WERI-Rb-1 (cell line): ENCODE measurements at regions not wholly inside any gene's neighbourhood (a gene's known extent, or its start where the extent isn't known, plus 50 kb on each side); places are given as distances from the start of the nearest gene placed in this dataset.

ENCODE experiments used
- DNase-seq: peaks from one replicate; pipeline ENCODE4 v3.0.0-alpha.2; 2020
- H3K27ac ChIP-seq: fragments of 250-450 bp; sonication (Bioruptor Pico); 2 replicates; pipeline ENCODE4 v1.5.1; 2020; ENCODE audit warnings: mild to moderate bottlenecking, moderate library complexity
- H3K27me3 ChIP-seq: fragments of 250-450 bp; sonication (Bioruptor Pico); 2 replicates; pipeline ENCODE4 v1.5.1; 2021; ENCODE audit warnings: mild to moderate bottlenecking, low read depth, moderate library complexity; ENCODE audit not compliant: insufficient read depth, severe bottlenecking
- H3K36me3 ChIP-seq: fragments of 250-450 bp; sonication (Bioruptor Pico); 2 replicates; pipeline ENCODE4 v1.5.1; 2020; ENCODE audit warnings: mild to moderate bottlenecking, moderate library complexity
- H3K4me3 ChIP-seq: 2 replicates; pipeline ENCODE4 v1.5.1; 2011; ENCODE audit warnings: low read depth, mild to moderate bottlenecking, control low read depth, low read length
- H3K9me3 ChIP-seq: fragments of 250-450 bp; sonication (Bioruptor Pico); 2 replicates; pipeline ENCODE4 v1.5.1; 2021; ENCODE audit warnings: mild to moderate bottlenecking, moderate library complexity; ENCODE audit not compliant: severe bottlenecking
- TF ChIP-seq, protein P1 (sequence below): IDR thresholded peaks from 2 replicates; pipeline ENCODE4 v1.5.1; 2011; ENCODE audit warnings: low read depth, mild to moderate bottlenecking, control low read depth, inconsistent platforms, low read length

DNA sequence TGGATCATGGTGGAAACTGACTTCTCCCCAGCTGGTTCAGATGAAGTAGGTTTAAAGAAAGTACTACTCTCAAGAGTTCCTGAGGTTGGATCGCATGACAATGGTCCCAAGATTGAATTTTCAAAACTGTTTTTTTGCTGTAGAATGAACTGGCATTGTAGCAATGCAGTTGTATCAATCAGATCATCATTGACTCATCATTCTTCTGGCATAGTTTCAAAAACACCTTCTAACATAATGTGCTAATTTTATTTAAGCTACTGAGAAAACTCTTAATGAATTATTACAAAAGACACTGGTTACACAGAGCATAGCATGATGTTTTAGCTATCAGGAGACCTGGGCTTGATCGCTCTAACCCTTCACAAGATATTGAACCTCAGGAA is 384.5 kb upstream of the DCN start:
- Histone ChIP-seq H3K9me3 (no peaks in the 10 kb centered on the region), H3K27me3 (no peaks in the 10 kb centered on the region), H3K27ac (no peak overlapping the region), H3K4me3 (no peak overlapping the region), H3K36me3 (no peaks in the 10 kb centered on the region)
- TF ChIP-seq, protein P1, sequence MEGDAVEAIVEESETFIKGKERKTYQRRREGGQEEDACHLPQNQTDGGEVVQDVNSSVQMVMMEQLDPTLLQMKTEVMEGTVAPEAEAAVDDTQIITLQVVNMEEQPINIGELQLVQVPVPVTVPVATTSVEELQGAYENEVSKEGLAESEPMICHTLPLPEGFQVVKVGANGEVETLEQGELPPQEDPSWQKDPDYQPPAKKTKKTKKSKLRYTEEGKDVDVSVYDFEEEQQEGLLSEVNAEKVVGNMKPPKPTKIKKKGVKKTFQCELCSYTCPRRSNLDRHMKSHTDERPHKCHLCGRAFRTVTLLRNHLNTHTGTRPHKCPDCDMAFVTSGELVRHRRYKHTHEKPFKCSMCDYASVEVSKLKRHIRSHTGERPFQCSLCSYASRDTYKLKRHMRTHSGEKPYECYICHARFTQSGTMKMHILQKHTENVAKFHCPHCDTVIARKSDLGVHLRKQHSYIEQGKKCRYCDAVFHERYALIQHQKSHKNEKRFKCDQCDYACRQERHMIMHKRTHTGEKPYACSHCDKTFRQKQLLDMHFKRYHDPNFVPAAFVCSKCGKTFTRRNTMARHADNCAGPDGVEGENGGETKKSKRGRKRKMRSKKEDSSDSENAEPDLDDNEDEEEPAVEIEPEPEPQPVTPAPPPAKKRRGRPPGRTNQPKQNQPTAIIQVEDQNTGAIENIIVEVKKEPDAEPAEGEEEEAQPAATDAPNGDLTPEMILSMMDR = no peak
- no peak for DNase-seq

DNA sequence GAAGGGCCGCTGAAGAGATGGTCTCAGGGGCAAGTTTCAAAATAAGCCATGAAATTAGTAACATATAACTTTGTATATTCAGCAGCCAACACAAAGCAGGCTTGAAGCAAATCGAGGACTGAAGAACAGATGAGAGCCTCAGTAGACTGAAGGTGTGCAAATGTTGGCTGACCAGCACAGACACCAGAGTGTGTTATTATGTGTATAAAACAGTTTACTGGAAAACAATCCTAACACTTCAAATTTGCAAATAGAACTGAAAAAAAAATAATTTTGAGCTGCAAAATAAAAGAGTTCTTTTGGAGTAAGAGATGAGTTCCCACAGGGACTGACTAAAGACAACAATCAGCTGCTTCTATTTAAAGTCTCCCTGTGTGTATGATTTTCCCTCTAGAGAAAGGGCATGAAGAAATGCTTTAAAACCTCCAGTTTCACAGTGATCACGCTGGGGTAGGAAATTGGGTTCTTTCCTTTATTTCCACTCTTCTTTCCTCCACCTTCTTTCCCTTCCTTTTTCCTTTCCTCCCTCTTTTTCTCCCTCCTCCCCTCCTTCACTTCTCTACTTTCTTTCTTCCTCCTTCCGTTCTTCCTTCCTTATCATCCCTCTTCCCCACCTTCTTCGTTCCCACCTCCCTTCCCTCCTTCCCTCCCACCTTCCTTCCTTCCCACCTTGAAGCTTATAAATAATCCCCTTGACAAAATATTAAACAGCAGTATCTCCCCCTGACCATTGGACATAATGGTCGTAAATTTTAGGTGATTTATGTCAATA is 383.9 kb upstream of the DCN start:
- Histone ChIP-seq H3K27ac (no peak overlapping the region), H3K4me3 (no peak overlapping the region), H3K27me3 (no peaks in the 10 kb centered on the region), H3K9me3 (no peaks in the 10 kb centered on the region), H3K36me3 (no peaks in the 10 kb centered on the region)
- no peak for DNase-seq
- TF ChIP-seq, protein P1 = no peak

DNA sequence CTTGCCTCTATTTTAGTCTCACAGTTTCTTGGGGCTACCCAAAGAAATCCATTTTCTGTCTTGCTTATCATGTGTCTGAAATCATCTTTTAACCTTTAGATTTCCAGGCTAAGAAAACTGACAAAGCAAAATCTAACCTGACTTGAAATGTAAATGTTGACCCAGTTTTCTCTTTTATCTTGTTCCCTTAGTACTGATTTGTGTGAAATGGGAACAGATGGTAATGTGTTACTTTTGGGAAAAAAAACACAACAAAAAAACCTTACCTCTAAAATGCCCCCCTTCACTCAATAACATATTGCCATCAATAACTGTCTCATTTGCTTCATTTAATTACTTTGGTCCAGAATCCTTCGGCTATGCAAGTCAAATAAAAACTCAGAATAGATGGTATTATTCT is 383.2 kb upstream of the DCN start:
- H3K27ac ChIP-seq = no peak overlapping the region
- no peak overlapping the region for H3K4me3 ChIP-seq
- no peak for DNase-seq
- no peaks in the 10 kb centered on the region for H3K9me3 ChIP-seq
- TF ChIP-seq, protein P1 = no peak
- H3K27me3 ChIP-seq = no peaks in the 10 kb centered on the region
- H3K36me3 ChIP-seq = no peaks in the 10 kb centered on the region

DNA sequence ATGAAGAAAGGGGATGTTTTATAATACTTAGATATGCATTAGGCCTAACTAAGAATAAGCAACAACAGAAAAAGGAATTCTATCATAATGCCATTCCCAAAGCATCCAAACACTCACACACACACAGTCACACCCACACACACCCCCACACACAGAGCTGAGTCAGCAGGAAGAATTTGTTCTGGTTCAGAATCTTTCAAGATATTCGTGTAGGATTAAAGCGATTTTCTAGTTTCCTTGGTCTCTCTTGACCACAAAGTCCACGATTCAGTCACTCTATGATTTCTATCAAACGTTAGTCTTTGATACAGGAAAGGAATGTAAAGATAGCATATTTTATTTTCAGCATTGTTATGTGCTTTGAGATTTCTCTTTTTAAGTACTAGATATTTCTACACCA is 382.6 kb upstream of the DCN start:
- Histone ChIP-seq H3K9me3 (no peaks in the 10 kb centered on the region), H3K27me3 (no peaks in the 10 kb centered on the region), H3K27ac (no peak overlapping the region), H3K36me3 (no peaks in the 10 kb centered on the region), H3K4me3 (no peak overlapping the region)
- TF ChIP-seq, protein P1 = no peak
- no peak for DNase-seq

DNA sequence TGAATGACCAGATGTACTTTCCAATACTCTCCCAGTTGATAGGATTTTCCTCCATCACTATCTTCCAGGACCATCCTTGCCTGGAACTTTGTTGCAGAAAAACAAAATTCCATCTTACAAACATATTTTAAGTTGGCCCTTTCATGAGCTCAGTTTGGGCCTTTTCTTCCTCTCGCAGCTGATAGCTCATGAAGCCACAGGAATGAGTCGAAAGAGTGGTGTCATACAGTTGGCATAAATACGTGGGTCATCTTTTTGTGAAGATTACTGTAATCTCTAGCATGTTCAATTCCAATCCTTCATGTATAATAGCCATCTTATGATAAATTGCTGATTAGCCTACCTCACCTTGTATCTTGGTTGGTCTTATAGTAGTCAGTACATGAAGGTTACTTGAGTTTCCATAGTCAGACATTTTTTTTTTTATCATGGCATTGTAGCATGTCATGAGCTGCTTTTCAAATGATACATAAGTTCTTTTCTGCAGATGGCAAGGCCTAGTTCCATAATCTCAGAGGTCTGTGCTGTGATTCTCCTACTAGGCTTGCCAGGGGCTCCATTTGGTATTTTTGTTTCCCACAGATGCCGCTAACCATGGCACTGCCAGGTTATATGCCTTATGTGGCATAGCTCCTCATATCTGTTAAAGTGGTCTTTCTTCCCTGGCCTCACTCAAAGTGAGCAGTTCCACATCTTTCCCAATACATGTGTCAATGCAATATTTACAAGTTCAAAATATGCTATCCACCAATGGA is 380.6 kb upstream of the DCN start:
- H3K27ac ChIP-seq = no peak overlapping the region
- no peaks in the 10 kb centered on the region for H3K36me3 ChIP-seq
- H3K27me3 ChIP-seq = no peaks in the 10 kb centered on the region
- H3K9me3 ChIP-seq = no peaks in the 10 kb centered on the region
- no peak for DNase-seq
- H3K4me3 ChIP-seq = no peak overlapping the region
- TF ChIP-seq, protein P1 = no peak
